OCI-LY7 (cell line): ENCODE measurements at regions not wholly inside any gene's neighbourhood (a gene's known extent, or its start where the extent isn't known, plus 50 kb on each side); places are given as distances from the start of the nearest gene placed in this dataset.

Source experiments
- CTCF ChIP-seq: fragments of 200-600 bp; sonication (generic); conservative IDR thresholded peaks from 2 replicates; pipeline ENCODE4 v1.5.1; 2014; ENCODE audit warnings: mild to moderate bottlenecking, antibody characterized with exemption, low read length, moderate library complexity, mixed read lengths
- EZH2phosphoT487 ChIP-seq: fragments of 200-600 bp; sonication (generic); IDR thresholded peaks from 2 replicates; pipeline ENCODE4 v1.6.1; 2018; ENCODE audit warnings: low read depth, borderline replicate concordance, mild to moderate bottlenecking, mixed run types, antibody characterized with exemption, low read length, moderate library complexity, mixed read lengths

- TF ChIP-seq CTCF (no peak), EZH2phosphoT487 (no peak)
Observed at GRCh38 chr3:25902586-25902985, 112.7 kb downstream of the OXSM start.
